GM12878 (cell line): ENCODE measurements at regions not wholly inside any gene's neighbourhood (a gene's known extent, or its start where the extent isn't known, plus 50 kb on each side); places are given as distances from the start of the nearest gene placed in this dataset.

Experiments used
- ATAC-seq: fragments of 200-7000 bp; cut with Tn5 transposase; 3 replicates; pipeline ENCODE4 v1.9.1; 2020; ENCODE audit warnings: mild to moderate bottlenecking, moderate library complexity
- BruUV-seq: library from RNA; stranded (reverse); fragments of 400-500 nt; replicated peaks from 2 replicates; lab custom pipeline; 2021; lab: Mats Ljungman, UMichigan
- CTCF ChIA-PET: fragments of 300-600 bp; sonication (Branson Sonifier 250); formaldehyde crosslinking; extraction: SDS; loops from one replicate; lab custom pipeline; 2021; ENCODE audit warnings: inconsistent platforms; lab: Yijun Ruan, JAX
- POLR2A ChIA-PET: fragments of 350-600 bp; formaldehyde crosslinking; extraction: SDS; loops from one replicate; lab custom pipeline; 2021; ENCODE audit warnings: inconsistent platforms; lab: Charles Lee
- RAD21 ChIA-PET: fragments of 300-600 bp; sonication (Branson Sonifier 250); formaldehyde crosslinking; loops from one replicate; lab custom pipeline; 2023; ENCODE audit warnings: antibody characterized with exemption; ENCODE audit not compliant: unreplicated experiment; lab: Charles Lee
- SMC1A ChIA-PET: fragments of 300-600 bp; sonication (Branson Sonifier 250); formaldehyde crosslinking; loops from one replicate; lab custom pipeline; 2023; ENCODE audit not compliant: unreplicated experiment, uncharacterized antibody; lab: Charles Lee
- DNase-seq: peaks from one replicate; pipeline ENCODE4 v3.0.0-alpha.2; 2011; ENCODE audit warnings: low read depth, low spot score
- FAIRE-seq: peaks from 3 replicates; lab custom pipeline; 2011; peaks lifted over from hg19 to GRCh38; lab: Jason Lieb, UNC
- H2AFZ ChIP-seq: 2 replicates; pipeline ENCODE4 v1.6.0; 2011; ENCODE audit warnings: low read depth, low read length, control low read depth; ENCODE audit not compliant: control insufficient read depth
- H3K27ac ChIP-seq: 2 replicates; pipeline ENCODE4 v1.5.1; 2011; ENCODE audit warnings: control low read depth; ENCODE audit not compliant: control insufficient read depth, insufficient read depth
- H3K27me3 ChIP-seq, 2 experiments: replicated peaks in 1 of 2; 2 replicates each; pipeline versions ENCODE4 v1.6.0 to v1.6.1; 2011; ENCODE audit warnings: low read length in 1 of 2; ENCODE audit not compliant: control insufficient read depth in 2 of 2, insufficient read depth in 2 of 2
- H3K36me3 ChIP-seq, 2 experiments: 2 replicates each; pipeline ENCODE4 v1.5.1; 2011; ENCODE audit warnings: low read length in 1 of 2; ENCODE audit not compliant: control insufficient read depth in 2 of 2, insufficient read depth in 2 of 2
- H3K4me1 ChIP-seq: 2 replicates; pipeline ENCODE4 v1.6.1; 2011; ENCODE audit warnings: mild to moderate bottlenecking, low read length, moderate library complexity, mixed read lengths; ENCODE audit not compliant: control insufficient read depth, insufficient read depth
- H3K4me2 ChIP-seq: 2 replicates; pipeline ENCODE4 v1.6.0; 2011; ENCODE audit warnings: control low read depth; ENCODE audit not compliant: control insufficient read depth, insufficient read depth
- H3K4me3 ChIP-seq: fragments of 200-600 bp; sonication (generic); 2 replicates; pipeline ENCODE4 v1.5.1; 2016
- H3K79me2 ChIP-seq: 2 replicates; pipeline ENCODE4 v1.6.0; 2011; ENCODE audit warnings: low read length; ENCODE audit not compliant: control insufficient read depth, insufficient read depth
- H3K9ac ChIP-seq: 2 replicates; pipeline ENCODE4 v1.8.0; 2011; ENCODE audit warnings: low read length, control low read depth, mixed read lengths; ENCODE audit not compliant: control insufficient read depth, insufficient read depth
- H3K9me3 ChIP-seq: replicated peaks from 3 replicates; pipeline ENCODE4 v1.5.1; 2011; ENCODE audit warnings: mild to moderate bottlenecking, low read length; ENCODE audit not compliant: control insufficient read depth, insufficient read depth
- H4K20me1 ChIP-seq: 2 replicates; pipeline ENCODE4 v1.6.0; 2011; ENCODE audit not compliant: control insufficient read depth, insufficient read depth
- ATF2 ChIP-seq: IDR thresholded peaks from 2 replicates; pipeline ENCODE4 v1.6.1; 2012; ENCODE audit warnings: low read length, inconsistent platforms
- CEBPB ChIP-seq, 2 experiments: fragments of 150-350 bp in 1 of 2; IDR thresholded peaks; 2 replicates each; pipeline ENCODE4 v1.6.1; 2012 to 2014; ENCODE audit warnings: low read depth in 2 of 2, low read length in 2 of 2, borderline replicate concordance in 1 of 2, inconsistent platforms in 1 of 2
- CHD2 ChIP-seq: IDR thresholded peaks from 2 replicates; pipeline ENCODE4 v1.6.1; 2011; ENCODE audit warnings: low read depth, low read length, improper control_type of control experiment, borderline replicate concordance
- CUX1 ChIP-seq: IDR thresholded peaks from 2 replicates; pipeline ENCODE4 v1.6.1; 2012; ENCODE audit warnings: improper control_type of control experiment, low read depth, low read length; ENCODE audit not compliant: insufficient replicate concordance
- GABPA ChIP-seq: IDR thresholded peaks from 2 replicates; pipeline ENCODE4 v1.6.1; 2014; ENCODE audit warnings: antibody characterized with exemption, low read depth, mild to moderate bottlenecking, inconsistent platforms
- HDGF ChIP-seq: fragments of 450-650 bp; IDR thresholded peaks from 2 replicates; pipeline ENCODE4 v1.6.1; 2016; ENCODE audit warnings: antibody characterized with exemption
- MTA2 ChIP-seq: fragments of 450-650 bp; IDR thresholded peaks from 2 replicates; pipeline ENCODE4 v1.6.1; 2016; ENCODE audit warnings: low read depth, mild to moderate bottlenecking, moderate library complexity
- NR2C2 ChIP-seq: IDR thresholded peaks from 2 replicates; pipeline ENCODE4 v1.6.1; 2011; ENCODE audit warnings: borderline replicate concordance, low read depth; ENCODE audit not compliant: control insufficient read depth, insufficient read length
- PML ChIP-seq: IDR thresholded peaks from 2 replicates; pipeline ENCODE4 v1.6.1; 2012; ENCODE audit warnings: low read length, inconsistent platforms
- SRF ChIP-seq, 2 experiments: IDR thresholded peaks; 2 replicates each; pipeline ENCODE4 v1.6.1; 2011; ENCODE audit warnings: low read depth in 2 of 2, low read length in 2 of 2, mild to moderate bottlenecking in 1 of 2, moderate library complexity in 1 of 2
- STAT3 ChIP-seq: IDR thresholded peaks from 2 replicates; pipeline ENCODE4 v1.6.1; 2011; ENCODE audit warnings: low read depth, low read length, improper control_type of control experiment
- ZNF274 ChIP-seq: IDR thresholded peaks from one replicate; pipeline ENCODE4 v1.8.0; 2011; ENCODE audit not compliant: insufficient read length, insufficient read depth
- ZNF384 ChIP-seq: IDR thresholded peaks from 2 replicates; pipeline ENCODE4 v1.6.1; 2012; ENCODE audit warnings: low read depth, mild to moderate bottlenecking, low read length, improper control_type of control experiment, borderline replicate concordance
- WGBS: methylation state at CpG from one replicate; pipeline ENCODE4 v1.1.6; 2016; ENCODE audit warnings: low lambda C conversion rate; ENCODE audit not compliant: insufficient replicate concordance, insufficient coverage; ENCODE audit errors: missing lambda C conversion rate; 5-methylcytosine and 5-hydroxymethylcytosine counted together
- in situ Hi-C: fragments of 300-500 bp; cut with MboI; formaldehyde crosslinking; loops from 9 replicates; pipeline ENCODE4 v1.14.3; 2018; ENCODE audit warnings: mixed read lengths
- intact Hi-C: fragments of 100-400 bp; cut with micrococcal nuclease; formaldehyde crosslinking; loops from one replicate; pipeline ENCODE4 v1.14.2; 2022; ENCODE audit not compliant: unreplicated experiment
- TF ChIP-seq, protein P1 (sequence below): fragments of 150-350 bp; IDR thresholded peaks from 2 replicates; pipeline ENCODE4 v1.6.1; 2016; ENCODE audit warnings: low read depth, low read length

DNA sequence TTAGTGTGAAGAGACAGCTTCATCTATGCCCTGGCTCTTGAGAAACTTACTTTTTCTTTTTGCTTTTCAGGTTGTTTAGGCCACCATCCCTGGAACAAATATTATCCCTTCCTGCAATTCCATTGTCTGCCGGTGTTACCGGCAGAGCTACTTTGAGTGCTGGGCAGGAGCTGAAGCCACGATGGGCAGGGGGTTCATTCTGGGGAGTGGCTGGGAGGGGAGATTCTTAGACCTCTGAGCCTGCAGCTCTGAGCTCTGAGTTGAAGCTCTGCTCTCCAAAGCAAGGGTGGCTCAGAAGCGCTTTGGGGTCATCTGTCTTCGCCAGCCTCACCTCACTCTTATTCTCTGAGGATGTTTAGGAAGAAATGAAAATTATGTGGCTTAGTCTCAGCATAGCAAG, 1066.6 kb upstream of the SLC10A2 start (continued):
- TF ChIP-seq ZNF274: no peak
- no peak for TF ChIP-seq PML
- TF ChIP-seq CUX1: no peak

DNA sequence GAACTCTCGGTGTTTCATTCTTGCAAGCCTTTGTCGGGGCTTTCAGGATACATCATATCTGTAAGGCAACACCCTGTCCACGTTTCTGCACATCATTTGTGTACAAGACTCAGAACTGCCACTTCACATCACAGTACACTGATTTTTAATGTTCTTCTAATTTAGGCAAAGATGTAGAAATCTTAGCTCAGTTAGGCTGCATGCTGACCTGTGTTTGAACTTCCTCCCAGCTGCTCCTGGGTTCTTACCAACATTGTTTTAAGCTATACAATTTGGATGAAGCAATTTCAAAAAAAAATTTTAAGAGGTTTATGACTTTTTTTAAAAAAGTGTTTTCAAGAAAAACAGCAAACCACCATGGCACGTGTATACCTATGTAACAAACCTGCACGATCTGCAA, 1047.9 kb upstream of the SLC10A2 start:
- POLR2A ChIA-PET: no interaction called here
- DNase-seq: no peak
- no TSS peak for BruUV-seq
- no peak overlapping the region for H3K9ac ChIP-seq
- in situ Hi-C loops (no loop called here), intact Hi-C loops (no loop called here)
- H3K27ac ChIP-seq: no peak overlapping the region
- no peaks in the 10 kb centered on the region for H3K79me2 ChIP-seq
- H3K4me3 ChIP-seq: no peak overlapping the region
- no peaks in the 10 kb centered on the region for H3K9me3 ChIP-seq
- RAD21 ChIA-PET: no interaction called here
- SMC1A ChIA-PET: interaction anchor here (0.6 kb wide), 2 partner anchors 11 to 1410 kb away, joined by 3 read pairs; no protein-coding TSS in a partner anchor
- no peaks in the 10 kb centered on the region for H3K27me3 ChIP-seq
- peak; percentile 7 for FAIRE-seq
- H4K20me1 ChIP-seq: no peaks in the 10 kb centered on the region
- no peak overlapping the region for H2AFZ ChIP-seq
- no peak overlapping the region for H3K4me2 ChIP-seq
- CTCF ChIA-PET: no interaction called here
- H3K36me3 ChIP-seq: no peaks in the 10 kb centered on the region
- H3K4me1 ChIP-seq: no peaks in the 10 kb centered on the region
- 27% methylated on average over 5 of the region's 5 CpGs for WGBS
- ATAC-seq: no peak
- no peak for TF ChIP-seq HDGF
- TF ChIP-seq CEBPB (IDR thresholded peaks at IDR 0.05; ENCODE audit: borderline replicate concordance in 1 of 2, low read depth in 2 of 2, low read length in 2 of 2): no peak
- TF ChIP-seq ATF2: no peak
- TF ChIP-seq SRF (IDR thresholded peaks at IDR 0.05; ENCODE audit: low read depth in 2 of 2, low read length in 2 of 2): no peak
- no peak for TF ChIP-seq PML
- no peak for TF ChIP-seq ZNF384
- no peak for TF ChIP-seq GABPA
- TF ChIP-seq NR2C2: no peak
- no peak for TF ChIP-seq STAT3
- TF ChIP-seq, protein P1, sequence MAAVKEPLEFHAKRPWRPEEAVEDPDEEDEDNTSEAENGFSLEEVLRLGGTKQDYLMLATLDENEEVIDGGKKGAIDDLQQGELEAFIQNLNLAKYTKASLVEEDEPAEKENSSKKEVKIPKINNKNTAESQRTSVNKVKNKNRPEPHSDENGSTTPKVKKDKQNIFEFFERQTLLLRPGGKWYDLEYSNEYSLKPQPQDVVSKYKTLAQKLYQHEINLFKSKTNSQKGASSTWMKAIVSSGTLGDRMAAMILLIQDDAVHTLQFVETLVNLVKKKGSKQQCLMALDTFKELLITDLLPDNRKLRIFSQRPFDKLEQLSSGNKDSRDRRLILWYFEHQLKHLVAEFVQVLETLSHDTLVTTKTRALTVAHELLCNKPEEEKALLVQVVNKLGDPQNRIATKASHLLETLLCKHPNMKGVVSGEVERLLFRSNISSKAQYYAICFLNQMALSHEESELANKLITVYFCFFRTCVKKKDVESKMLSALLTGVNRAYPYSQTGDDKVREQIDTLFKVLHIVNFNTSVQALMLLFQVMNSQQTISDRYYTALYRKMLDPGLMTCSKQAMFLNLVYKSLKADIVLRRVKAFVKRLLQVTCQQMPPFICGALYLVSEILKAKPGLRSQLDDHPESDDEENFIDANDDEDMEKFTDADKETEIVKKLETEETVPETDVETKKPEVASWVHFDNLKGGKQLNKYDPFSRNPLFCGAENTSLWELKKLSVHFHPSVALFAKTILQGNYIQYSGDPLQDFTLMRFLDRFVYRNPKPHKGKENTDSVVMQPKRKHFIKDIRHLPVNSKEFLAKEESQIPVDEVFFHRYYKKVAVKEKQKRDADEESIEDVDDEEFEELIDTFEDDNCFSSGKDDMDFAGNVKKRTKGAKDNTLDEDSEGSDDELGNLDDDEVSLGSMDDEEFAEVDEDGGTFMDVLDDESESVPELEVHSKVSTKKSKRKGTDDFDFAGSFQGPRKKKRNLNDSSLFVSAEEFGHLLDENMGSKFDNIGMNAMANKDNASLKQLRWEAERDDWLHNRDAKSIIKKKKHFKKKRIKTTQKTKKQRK: no peak
- TF ChIP-seq CHD2: no peak
- TF ChIP-seq MTA2: no peak
